Ascending aorta (tissue), 2 donors: ENCODE measurements at regions not wholly inside any gene's neighbourhood (a gene's known extent, or its start where the extent isn't known, plus 50 kb on each side); places are given as distances from the start of the nearest gene placed in this dataset.

Experiments used
- DNase-seq, 2 donors: peaks; one replicate each; pipeline ENCODE4 v3.0.0-alpha.2; 2019; ENCODE audit warnings: low spot score in 2 of 2
- H3K27ac ChIP-seq, 2 donors: fragments of 200-600 bp; sonication (generic); one replicate each; pipeline ENCODE4 v1.5.1; 2016 to 2017; ENCODE audit warnings: mild to moderate bottlenecking in 1 of 2
- H3K27me3 ChIP-seq: fragments of 200-600 bp; sonication (generic); one replicate; pipeline ENCODE4 v1.5.1; 2017
- H3K36me3 ChIP-seq, 2 donors: fragments of 200-600 bp; sonication (generic); one replicate each; pipeline ENCODE4 v1.5.1; 2016
- H3K4me1 ChIP-seq, 2 donors: fragments of 200-600 bp; sonication (generic); one replicate each; pipeline ENCODE4 v1.5.1; 2016 to 2017; ENCODE audit warnings: mild to moderate bottlenecking in 1 of 2
- H3K4me3 ChIP-seq, 2 donors: fragments of 200-600 bp; sonication (generic); one replicate each; pipeline ENCODE4 v1.5.1; 2016 to 2017; ENCODE audit warnings: mild to moderate bottlenecking in 1 of 2
- H3K9me3 ChIP-seq, 2 donors: fragments of 200-600 bp; sonication (generic); one replicate each; pipeline ENCODE4 v1.5.1; 2016
- intact Hi-C: fragments of 100-400 bp; cut with DNase I; formaldehyde crosslinking; loops from one replicate; pipeline ENCODE4 v1.15.1; 2023
- TF ChIP-seq, protein P1 (sequence below), 3 experiments: fragments of 200-600 bp in 2 of 3; fragments of 450-650 bp in 1 of 3; sonication (generic) in 2 of 3; IDR thresholded peaks; one replicate each; pipeline ENCODE4 v1.5.1; 2016 to 2019; ENCODE audit warnings: antibody characterized with exemption in 3 of 3, mild to moderate bottlenecking in 1 of 3, moderate library complexity in 1 of 3

DNA sequence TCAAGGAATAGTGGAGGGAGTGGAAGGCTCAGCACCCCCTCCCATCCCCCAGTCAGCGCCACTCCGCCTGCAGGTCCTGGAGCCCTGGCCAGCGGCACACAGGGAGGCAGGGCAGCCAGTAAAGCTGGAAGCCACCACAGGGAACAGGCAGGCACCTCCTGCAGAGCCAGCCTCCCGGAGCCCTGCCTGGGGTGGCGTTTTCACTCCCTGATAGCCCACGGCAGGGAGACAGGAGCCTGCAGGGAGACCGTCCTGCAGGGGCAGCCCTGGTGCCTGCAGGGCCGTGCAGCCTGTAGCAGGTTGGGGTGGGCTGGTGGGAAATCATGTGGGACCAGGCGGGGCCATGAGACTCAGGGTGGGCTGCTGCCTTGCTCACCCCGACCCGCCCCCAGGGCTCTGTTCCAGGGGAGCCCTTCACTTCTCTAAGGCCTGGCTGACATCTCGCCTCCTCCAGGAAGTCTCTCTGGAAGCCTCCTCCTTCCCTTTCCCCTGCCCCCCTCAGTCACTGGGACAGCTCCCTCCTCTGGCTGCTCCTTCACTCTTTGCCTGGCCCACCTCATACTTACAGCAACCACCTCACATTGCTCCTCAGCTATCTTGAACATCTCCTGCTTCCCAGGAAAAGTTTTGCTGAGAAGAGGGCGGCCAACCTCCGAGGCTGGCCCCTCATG, 221.0 kb downstream of the GLI2 start:
- Histone ChIP-seq H3K4me1 (no peaks in the 10 kb centered on the region), H3K9me3 (no peaks in the 10 kb centered on the region), H3K27ac (no peak overlapping the region), H3K4me3 (no peak overlapping the region), H3K27me3 (no peaks in the 10 kb centered on the region), H3K36me3 (peaks cover 0 to 5% of the 10 kb centered on the region in 2 donors)
- TF ChIP-seq, protein P1, sequence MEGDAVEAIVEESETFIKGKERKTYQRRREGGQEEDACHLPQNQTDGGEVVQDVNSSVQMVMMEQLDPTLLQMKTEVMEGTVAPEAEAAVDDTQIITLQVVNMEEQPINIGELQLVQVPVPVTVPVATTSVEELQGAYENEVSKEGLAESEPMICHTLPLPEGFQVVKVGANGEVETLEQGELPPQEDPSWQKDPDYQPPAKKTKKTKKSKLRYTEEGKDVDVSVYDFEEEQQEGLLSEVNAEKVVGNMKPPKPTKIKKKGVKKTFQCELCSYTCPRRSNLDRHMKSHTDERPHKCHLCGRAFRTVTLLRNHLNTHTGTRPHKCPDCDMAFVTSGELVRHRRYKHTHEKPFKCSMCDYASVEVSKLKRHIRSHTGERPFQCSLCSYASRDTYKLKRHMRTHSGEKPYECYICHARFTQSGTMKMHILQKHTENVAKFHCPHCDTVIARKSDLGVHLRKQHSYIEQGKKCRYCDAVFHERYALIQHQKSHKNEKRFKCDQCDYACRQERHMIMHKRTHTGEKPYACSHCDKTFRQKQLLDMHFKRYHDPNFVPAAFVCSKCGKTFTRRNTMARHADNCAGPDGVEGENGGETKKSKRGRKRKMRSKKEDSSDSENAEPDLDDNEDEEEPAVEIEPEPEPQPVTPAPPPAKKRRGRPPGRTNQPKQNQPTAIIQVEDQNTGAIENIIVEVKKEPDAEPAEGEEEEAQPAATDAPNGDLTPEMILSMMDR (IDR thresholded peaks at IDR 0.05): no peak
- no peak for DNase-seq
- intact Hi-C loops: no loop called here

DNA sequence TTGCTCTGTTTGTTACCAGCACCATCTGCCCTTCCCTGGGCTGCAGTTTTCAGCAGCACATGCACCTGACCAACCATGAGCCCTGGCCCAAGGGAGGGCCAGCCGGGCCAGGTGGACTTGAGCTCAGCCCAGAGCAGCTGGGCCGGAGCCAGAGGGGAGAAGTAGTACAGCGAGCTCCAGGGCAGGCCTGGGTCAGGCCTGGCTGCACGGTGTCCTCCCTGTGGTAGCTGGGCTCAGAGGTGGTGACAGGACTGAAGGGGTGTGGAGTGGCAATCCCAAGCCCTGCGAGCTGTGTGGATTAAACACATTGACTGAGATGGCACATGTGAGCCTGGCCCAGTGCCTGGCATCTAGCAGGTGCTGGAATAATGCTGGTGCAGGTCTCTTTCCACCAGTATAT, 222.2 kb downstream of the GLI2 start:
- H3K36me3 ChIP-seq: peaks cover 0 to 5% of the 10 kb centered on the region in 2 donors
- no peaks in the 10 kb centered on the region for H3K27me3 ChIP-seq
- DNase-seq: no peak
- no peak overlapping the region for H3K27ac ChIP-seq
- no peak overlapping the region for H3K4me3 ChIP-seq
- H3K9me3 ChIP-seq: no peaks in the 10 kb centered on the region
- TF ChIP-seq, protein P1 (IDR thresholded peaks at IDR 0.05): no peak
- intact Hi-C loops: no loop called here
- no peaks in the 10 kb centered on the region for H3K4me1 ChIP-seq

DNA sequence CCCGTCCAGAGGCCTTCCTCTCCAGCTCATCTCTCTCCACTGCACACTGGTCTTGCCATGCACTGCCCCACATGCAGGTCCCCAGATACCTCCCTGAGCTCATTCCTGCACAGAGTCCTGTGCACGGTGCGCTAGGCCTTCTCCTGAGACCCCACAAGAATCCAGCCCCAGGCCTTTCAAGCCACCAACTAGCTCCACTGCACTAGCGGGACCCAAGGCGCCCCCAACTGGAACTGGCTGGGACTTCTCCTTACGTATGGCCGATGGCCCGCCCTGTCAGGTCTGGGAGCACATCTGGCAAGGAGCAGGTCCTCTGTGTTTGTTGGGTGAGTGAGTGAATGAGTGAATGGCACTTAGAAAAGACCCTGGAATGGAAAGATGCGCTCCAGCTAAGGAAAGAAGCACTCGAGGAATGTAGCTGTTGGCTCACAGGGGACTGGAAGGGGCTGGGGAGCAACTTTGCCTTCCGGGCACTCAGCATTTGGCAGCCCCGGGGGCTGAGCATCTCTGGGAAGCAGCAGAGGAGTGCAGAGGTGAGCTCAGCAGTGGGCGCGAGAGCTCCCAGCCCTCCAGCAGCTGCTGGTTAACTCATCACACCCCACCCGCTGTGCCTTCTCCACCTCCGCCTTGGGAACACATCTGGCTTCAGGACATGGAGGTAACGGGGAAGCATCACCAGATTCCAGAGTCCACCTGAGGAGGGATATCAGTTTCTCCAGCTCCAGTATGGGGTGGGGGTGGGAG, 223.1 kb downstream of the GLI2 start:
- Histone ChIP-seq H3K36me3 (peaks cover 0 to 5% of the 10 kb centered on the region in 2 donors), H3K27ac (no peak overlapping the region), H3K4me1 (no peaks in the 10 kb centered on the region), H3K27me3 (no peaks in the 10 kb centered on the region), H3K9me3 (no peaks in the 10 kb centered on the region), H3K4me3 (no peak overlapping the region)
- no peak for DNase-seq
- intact Hi-C loops: no loop called here
- TF ChIP-seq, protein P1 (IDR thresholded peaks at IDR 0.05): peak; percentile 2 to 37 (median 18)

DNA sequence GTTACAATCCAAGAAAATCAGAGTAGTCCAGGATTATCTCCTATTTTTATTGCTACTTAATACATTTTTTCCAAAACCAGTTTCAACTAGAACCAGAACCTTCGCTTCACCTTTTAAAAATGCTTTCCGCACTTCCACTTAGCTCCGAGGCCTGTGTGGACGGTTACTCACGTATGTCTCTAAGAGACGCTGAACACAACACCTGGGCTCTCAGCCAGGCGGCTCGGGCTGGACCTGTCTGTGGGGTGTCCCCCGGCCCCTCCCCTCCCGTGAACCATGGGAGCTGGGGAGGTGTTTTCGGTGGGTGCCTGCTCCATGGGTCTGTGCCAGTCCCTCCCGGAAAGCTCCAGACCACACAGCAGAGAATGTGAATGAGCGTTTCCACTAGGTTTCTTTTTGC, 223.8 kb downstream of the GLI2 start:
- Histone ChIP-seq H3K4me1 (no peaks in the 10 kb centered on the region), H3K27ac (no peak overlapping the region), H3K9me3 (no peaks in the 10 kb centered on the region), H3K27me3 (no peaks in the 10 kb centered on the region), H3K4me3 (no peak overlapping the region), H3K36me3 (peaks cover 0 to 5% of the 10 kb centered on the region in 2 donors)
- TF ChIP-seq, protein P1 (IDR thresholded peaks at IDR 0.05): no peak
- DNase-seq: no peak
- intact Hi-C loops: no loop called here

DNA sequence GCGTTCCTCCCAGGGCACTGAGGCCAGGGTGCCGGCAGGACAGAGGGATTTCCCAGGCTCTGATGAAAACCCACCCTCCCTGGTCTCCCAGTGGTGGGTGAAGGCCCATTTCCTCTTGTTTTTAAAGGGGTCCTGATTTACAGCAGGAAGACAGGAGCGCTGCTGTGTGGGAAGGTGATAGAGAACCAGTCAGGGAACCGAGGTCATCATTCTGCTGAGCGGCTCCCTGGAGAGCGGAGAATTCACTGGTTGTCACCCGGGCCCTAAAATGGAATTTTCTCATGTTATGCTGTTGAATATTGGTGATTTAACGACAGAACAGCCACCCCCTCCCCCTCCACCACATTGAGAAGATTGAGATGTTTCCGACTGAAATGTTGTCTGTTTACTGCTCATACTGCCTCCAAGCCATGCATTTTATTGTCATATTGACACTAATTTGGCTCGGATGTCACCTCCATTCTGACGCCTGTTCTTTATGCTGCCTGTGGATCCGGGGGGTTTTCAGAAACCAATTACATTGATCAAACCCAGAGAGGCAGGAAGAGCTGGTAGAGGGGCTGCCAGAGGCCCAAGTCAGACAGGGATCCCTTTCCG, 225.2 kb downstream of the GLI2 start:
- Histone ChIP-seq H3K9me3 (no peaks in the 10 kb centered on the region), H3K27ac (no peak overlapping the region), H3K36me3 (peaks cover 0 to 5% of the 10 kb centered on the region in 2 donors), H3K4me1 (no peaks in the 10 kb centered on the region), H3K4me3 (no peak overlapping the region), H3K27me3 (no peaks in the 10 kb centered on the region)
- TF ChIP-seq, protein P1 (IDR thresholded peaks at IDR 0.05): no peak
- DNase-seq: no peak
- intact Hi-C loops: no loop called here
